ENCODE measurements at regions not wholly inside any gene's neighbourhood (a gene's known extent, or its start where the extent isn't known, plus 50 kb on each side); places are given as distances from the start of the nearest gene placed in this dataset.

- Histone ChIP-seq H2BK15ac (ENCODE audit: low read depth, low read length) (no peak overlapping the region), H2AK5ac (ENCODE audit: low read depth, low read length) (no peak overlapping the region), H4K20me1 (ENCODE audit: insufficient read depth, low read length) (no peaks in the 10 kb centered on the region), H3K9me1 (ENCODE audit: insufficient read depth, low read length) (no peaks in the 10 kb centered on the region), H3K36me3 (ENCODE audit: control insufficient read depth, insufficient read depth, low read length) (no peaks in the 10 kb centered on the region), H3K4me1 (ENCODE audit: control insufficient read depth, insufficient read depth, low read length) (peaks cover 1% of the 10 kb centered on the region; the same call in 1 of the 2 replicates), H3K4me3 (ENCODE audit: insufficient read depth, low read depth, low read length) (no peak overlapping the region), H3K79me1 (ENCODE audit: low read depth in 1 of 2, low read length in 2 of 2) (no peaks in the 10 kb centered on the region), H3K4me2 (ENCODE audit: low read depth, low read length) (no peak overlapping the region), H4K8ac (ENCODE audit: low read depth in 2 of 2, low read length in 2 of 2) (no peak overlapping the region), H3K9me3 (ENCODE audit: control insufficient read depth, insufficient read depth, low read length) (no peaks in the 10 kb centered on the region; the same call in 1 of the 2 replicates), H3K27me3 (ENCODE audit: control insufficient read depth, insufficient read depth, low read length) (peaks cover 7% of the 10 kb centered on the region), H4K5ac (ENCODE audit: low read depth, low read length) (no peak overlapping the region), H2BK5ac (ENCODE audit: low read depth, low read length, poor library complexity, severe bottlenecking) (no peak overlapping the region), H3K56ac (ENCODE audit: extremely low read depth, insufficient read depth, low read length) (no peak overlapping the region), H3K4ac (ENCODE audit: low read depth, low read length) (no peak overlapping the region), H3K23ac (ENCODE audit: low read depth, low read length) (no peak overlapping the region), H3K27ac (ENCODE audit: insufficient read depth, low read length) (no peak overlapping the region), H3K14ac (replicated peaks; ENCODE audit: low read depth, low read length) (no peak overlapping the region), H2BK120ac (ENCODE audit: low read depth, low read length) (no peak overlapping the region), H2AK9ac (replicated peaks; ENCODE audit: low read depth, low read length, poor library complexity) (no peak overlapping the region), H2AFZ (replicated peaks; ENCODE audit: low read length, poor library complexity) (no peak overlapping the region), H3K9ac (ENCODE audit: low read depth, low read length) (no peak overlapping the region), H2BK20ac (ENCODE audit: low read depth, low read length) (no peak overlapping the region), H3K18ac (ENCODE audit: low read depth, low read length) (no peak overlapping the region), H4K91ac (ENCODE audit: insufficient read depth, low read depth, low read length) (no peak overlapping the region)
- WGBS, 2 experiments (ENCODE audit: extremely low coverage in 2 of 2, insufficient read length in 1 of 2), result 100% methylated on average over 2 of the region's 3 CpGs; no CpG with 5 or more reads in 1 of the 2 experiments
- no TSS peak for BruUV-seq (replicated peaks)
- TF ChIP-seq BHLHE40 (IDR thresholded peaks at IDR 0.05; ENCODE audit: low read depth, low read length), result no peak
- TF ChIP-seq MXI1 (IDR thresholded peaks at IDR 0.05; ENCODE audit: borderline replicate concordance, low read depth, low read length), result no peak
- TF ChIP-seq SMC3 (IDR thresholded peaks at IDR 0.05; ENCODE audit: low read depth, low read length), result no peak
- TF ChIP-seq MAZ (IDR thresholded peaks at IDR 0.05; ENCODE audit: borderline replicate concordance, low read depth, low read length), result no peak
- no peak for ATAC-seq (ENCODE audit: low read depth)
- CTCF ChIA-PET, result no interaction called here
- intact Hi-C loops (cut with micrococcal nuclease) (no loop called here), dilution Hi-C loops (cut with HindIII; ENCODE audit: low sequenced_read_pairs, unreplicated experiment) (no loop called here), in situ Hi-C loops (cut with MboI; ENCODE audit: low sequenced_read_pairs) (no loop called here)
- POLR2A ChIA-PET (ENCODE audit: unreplicated experiment), result no interaction called here
- DNase-seq, result peak; percentile 25
These were observed 342.9 kb upstream of the PROK2 start for GRCh38 chr3:72127844-72128243.

Measured in IMR-90 (cell line).